ENCODE measurements at regions not wholly inside any gene's neighbourhood (a gene's known extent, or its start where the extent isn't known, plus 50 kb on each side); places are given as distances from the start of the nearest gene placed in this dataset.

DNA sequence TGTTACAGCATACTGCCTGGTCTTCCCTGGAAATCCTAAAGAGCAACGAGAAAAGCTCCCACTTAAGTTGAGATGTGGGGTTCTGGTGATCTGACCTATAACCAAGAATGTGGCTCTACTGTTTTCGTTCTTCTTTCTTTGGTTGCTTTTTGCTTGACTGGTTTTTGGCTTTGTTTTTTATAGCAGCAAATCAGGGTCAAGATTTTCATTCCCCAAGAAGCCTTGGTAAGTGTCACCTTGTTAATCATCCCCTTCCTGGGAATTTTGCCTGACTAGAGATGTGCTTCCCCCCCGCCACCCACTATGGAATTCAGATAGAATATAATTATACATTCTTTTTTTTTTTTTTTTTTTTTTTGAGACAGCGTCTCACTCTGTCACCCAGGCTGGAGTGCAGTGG is 116.7 kb upstream of the FOXN3 start:
- no peaks in the 10 kb centered on the region for H3K27me3 ChIP-seq
- H3K27ac ChIP-seq, result no peak overlapping the region
- TF ChIP-seq, protein P1, sequence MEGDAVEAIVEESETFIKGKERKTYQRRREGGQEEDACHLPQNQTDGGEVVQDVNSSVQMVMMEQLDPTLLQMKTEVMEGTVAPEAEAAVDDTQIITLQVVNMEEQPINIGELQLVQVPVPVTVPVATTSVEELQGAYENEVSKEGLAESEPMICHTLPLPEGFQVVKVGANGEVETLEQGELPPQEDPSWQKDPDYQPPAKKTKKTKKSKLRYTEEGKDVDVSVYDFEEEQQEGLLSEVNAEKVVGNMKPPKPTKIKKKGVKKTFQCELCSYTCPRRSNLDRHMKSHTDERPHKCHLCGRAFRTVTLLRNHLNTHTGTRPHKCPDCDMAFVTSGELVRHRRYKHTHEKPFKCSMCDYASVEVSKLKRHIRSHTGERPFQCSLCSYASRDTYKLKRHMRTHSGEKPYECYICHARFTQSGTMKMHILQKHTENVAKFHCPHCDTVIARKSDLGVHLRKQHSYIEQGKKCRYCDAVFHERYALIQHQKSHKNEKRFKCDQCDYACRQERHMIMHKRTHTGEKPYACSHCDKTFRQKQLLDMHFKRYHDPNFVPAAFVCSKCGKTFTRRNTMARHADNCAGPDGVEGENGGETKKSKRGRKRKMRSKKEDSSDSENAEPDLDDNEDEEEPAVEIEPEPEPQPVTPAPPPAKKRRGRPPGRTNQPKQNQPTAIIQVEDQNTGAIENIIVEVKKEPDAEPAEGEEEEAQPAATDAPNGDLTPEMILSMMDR (IDR thresholded peaks at IDR 0.05), result no peak
- no peak for TF ChIP-seq POLR2A (IDR thresholded peaks at IDR 0.05)
- H3K36me3 ChIP-seq (replicated peaks in 1 of 2; ENCODE audit: insufficient read depth in 1 of 2, low read depth in 2 of 2), result no peaks in the 10 kb centered on the region
- WGBS, 2 donors, result 96% methylated on average over 3 to 4 of the region's 4 CpGs
- DNase-seq (no peak), ATAC-seq (no peak)
- no peaks in the 10 kb centered on the region for H3K9me3 ChIP-seq
- intact Hi-C loops (cut with DNase I), result no loop called here
- no peak overlapping the region for H3K4me3 ChIP-seq
- H3K4me1 ChIP-seq, result peaks cover 11% of the 10 kb centered on the region

DNA sequence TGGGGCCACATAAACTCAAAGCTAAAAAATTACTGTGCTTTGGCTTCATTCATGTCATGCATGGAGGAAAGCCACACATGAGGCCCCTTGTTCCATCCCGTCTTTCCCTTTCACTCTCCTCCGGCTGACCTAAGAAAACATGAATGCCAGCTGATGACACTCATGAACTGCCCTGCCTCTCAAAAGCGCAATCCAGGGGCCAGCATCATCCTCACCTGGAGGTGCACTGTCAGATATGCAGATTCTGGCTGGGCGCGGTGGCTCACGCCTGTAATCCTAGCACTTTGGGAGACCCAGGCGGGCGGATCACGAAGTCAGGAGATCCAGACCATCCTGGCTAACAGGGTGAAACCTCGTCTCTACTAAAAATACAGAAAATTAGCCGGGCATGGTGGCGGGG is 116.1 kb upstream of the FOXN3 start:
- no peak overlapping the region for H3K27ac ChIP-seq
- WGBS, 2 donors, result 93 to 94% methylated on average over 12 of the region's 12 CpGs
- TF ChIP-seq POLR2A (IDR thresholded peaks at IDR 0.05), result no peak
- TF ChIP-seq, protein P1 (IDR thresholded peaks at IDR 0.05), result no peak

DNA sequence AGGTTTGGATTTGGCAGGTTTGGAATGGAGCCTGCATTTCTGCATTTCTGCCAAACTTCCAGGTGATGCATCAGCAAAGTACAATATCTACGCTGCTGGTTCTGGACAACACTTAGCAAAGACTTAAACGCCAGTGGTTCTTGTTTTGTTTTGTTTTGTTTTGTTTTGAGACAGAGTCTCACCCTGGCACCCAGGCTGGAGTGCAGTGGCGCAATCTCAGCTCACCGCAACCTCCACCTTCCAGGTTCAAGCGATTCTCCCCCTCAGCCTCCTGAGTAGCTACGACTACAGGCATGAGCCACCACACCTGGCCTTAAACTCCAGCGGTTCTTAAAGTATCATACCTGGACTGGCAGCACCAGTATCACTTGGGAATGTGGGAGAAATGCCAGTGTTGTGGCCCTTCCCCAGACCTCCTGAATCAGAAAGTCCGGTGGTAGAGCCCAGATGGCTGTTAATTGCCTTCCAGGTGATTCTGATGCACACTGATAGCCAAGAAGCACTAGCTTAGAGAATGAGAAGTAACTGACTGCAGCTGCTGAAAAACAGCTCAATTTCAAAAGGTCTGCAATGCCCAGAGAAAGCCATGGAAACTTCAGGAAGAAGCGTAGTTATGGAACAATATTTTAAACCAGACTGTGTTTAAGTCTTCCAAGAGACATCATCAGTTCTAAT is 114.8 kb upstream of the FOXN3 start:
- 79 to 81% methylated on average over 9 of the region's 9 CpGs for WGBS, 2 donors
- TF ChIP-seq, protein P1 (IDR thresholded peaks at IDR 0.05), result no peak
- TF ChIP-seq POLR2A (IDR thresholded peaks at IDR 0.05), result no peak

More for the DNA sequence above, 116.1 kb upstream of the FOXN3 start:
- Histone ChIP-seq H3K36me3 (replicated peaks in 1 of 2; ENCODE audit: insufficient read depth in 1 of 2, low read depth in 2 of 2) (no peaks in the 10 kb centered on the region), H3K9me3 (no peaks in the 10 kb centered on the region), H3K4me1 (peaks cover 11% of the 10 kb centered on the region), H3K4me3 (no peak overlapping the region), H3K27me3 (no peaks in the 10 kb centered on the region)
- no peak for DNase-seq
- intact Hi-C loops (cut with DNase I), result no loop called here
- no peak for ATAC-seq

DNA sequence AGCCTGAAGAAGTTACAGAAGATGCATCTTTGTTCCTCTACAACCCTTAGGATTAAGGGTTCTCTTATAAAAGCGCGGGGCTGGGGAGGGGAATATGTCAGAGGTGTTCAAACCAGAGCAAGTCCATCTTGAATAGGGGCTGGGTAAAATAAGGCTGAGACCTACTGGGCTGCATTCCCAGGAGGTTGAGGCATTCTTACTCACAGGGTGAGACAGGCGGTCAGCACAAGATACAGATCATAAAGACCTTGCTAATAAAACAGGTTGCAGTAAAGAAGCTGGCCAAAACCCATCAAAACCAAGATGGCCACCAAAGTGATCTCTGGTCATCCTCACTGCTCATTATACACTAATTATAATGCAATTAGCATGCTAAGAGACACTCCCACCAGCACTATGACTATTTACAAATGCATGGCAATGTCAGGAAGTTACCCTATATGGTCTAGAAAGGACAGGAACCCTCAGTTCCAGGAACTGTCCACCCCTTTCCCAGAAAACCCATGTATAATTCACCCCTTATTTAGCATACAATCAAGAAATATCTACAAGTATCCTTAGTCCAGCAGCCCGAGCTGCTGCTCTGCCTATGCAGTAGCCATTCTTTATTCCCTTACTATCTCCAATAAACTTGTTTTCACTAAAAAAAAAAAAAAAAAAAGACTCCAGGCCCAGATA is 108.1 kb upstream of the FOXN3 start:
- Histone ChIP-seq H3K9me3 (no peaks in the 10 kb centered on the region), H3K36me3 (replicated peaks in 1 of 2; ENCODE audit: insufficient read depth in 1 of 2, low read depth in 2 of 2) (no peaks in the 10 kb centered on the region), H3K27me3 (no peaks in the 10 kb centered on the region), H3K27ac (no peak overlapping the region), H3K4me1 (no peaks in the 10 kb centered on the region), H3K4me3 (no peak overlapping the region)
- 84 to 92% methylated on average over 3 to 4 of the region's 4 CpGs for WGBS, 2 donors
- DNase-seq, result no peak
- intact Hi-C loops (cut with DNase I), result no loop called here
- no peak for ATAC-seq
- no peak for TF ChIP-seq POLR2A (IDR thresholded peaks at IDR 0.05)

More for the DNA sequence above, 114.8 kb upstream of the FOXN3 start:
- Histone ChIP-seq H3K9me3 (no peaks in the 10 kb centered on the region), H3K4me1 (peaks cover 11% of the 10 kb centered on the region), H3K4me3 (no peak overlapping the region), H3K36me3 (replicated peaks in 1 of 2; ENCODE audit: insufficient read depth in 1 of 2, low read depth in 2 of 2) (no peaks in the 10 kb centered on the region), H3K27me3 (no peaks in the 10 kb centered on the region), H3K27ac (no peak overlapping the region)
- no peak for ATAC-seq
- intact Hi-C loops (cut with DNase I), result no loop called here
- DNase-seq, result no peak

DNA sequence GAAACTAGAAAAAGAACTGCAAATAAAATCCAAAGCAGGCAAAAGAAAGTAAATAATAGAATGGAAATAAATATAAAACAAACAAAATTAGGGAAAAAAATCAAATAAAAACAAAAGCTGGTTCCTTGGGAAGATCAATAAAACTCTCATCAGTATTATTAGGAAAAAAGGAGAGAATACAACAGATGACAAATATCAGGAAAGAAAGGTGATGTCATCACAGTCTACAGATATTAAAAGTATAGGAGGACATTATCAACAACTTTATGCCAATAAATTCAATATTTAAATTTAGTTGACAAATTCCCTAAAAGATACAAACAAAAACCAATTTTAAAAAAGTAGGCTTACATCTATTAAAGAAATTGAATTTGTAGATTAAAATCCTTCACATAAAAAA is 107.4 kb upstream of the FOXN3 start:
- no peak overlapping the region for H3K4me3 ChIP-seq
- ATAC-seq, result no peak
- H3K4me1 ChIP-seq, result no peaks in the 10 kb centered on the region
- no peak for TF ChIP-seq POLR2A (IDR thresholded peaks at IDR 0.05)
- TF ChIP-seq, protein P1 (IDR thresholded peaks at IDR 0.05), result no peak
- no peak for DNase-seq
- no peaks in the 10 kb centered on the region for H3K27me3 ChIP-seq
- H3K27ac ChIP-seq, result no peak overlapping the region
- H3K9me3 ChIP-seq, result no peaks in the 10 kb centered on the region
- H3K36me3 ChIP-seq (replicated peaks in 1 of 2; ENCODE audit: insufficient read depth in 1 of 2, low read depth in 2 of 2), result no peaks in the 10 kb centered on the region
- intact Hi-C loops (cut with DNase I), result no loop called here

Data from body of pancreas (tissue), 4 donors.